SK-MEL-5 (cell line): ENCODE measurements at regions not wholly inside any gene's neighbourhood (a gene's known extent, or its start where the extent isn't known, plus 50 kb on each side); places are given as distances from the start of the nearest gene placed in this dataset.

Experiments
- DNase-seq: peaks from one replicate; pipeline ENCODE4 v3.0.0-alpha.2; 2016; ENCODE audit warnings: low read depth, low spot score
- in situ Hi-C: cut with HindIII; loops from 2 replicates; pipeline ENCODE4 v1.10.0; 2016; ENCODE audit warnings: low sequenced_read_pairs, high pct_unique_total_duplicates, low pct_unique_long_range_greater_than_20kb

- in situ Hi-C loops, result no loop called here
- DNase-seq, result no peak
Observed at GRCh38 chr2:104164721-104165252, 689.1 kb upstream of the POU3F3 start.

GRCh38 chr2:104177179-104177578 is 676.7 kb upstream of the POU3F3 start:
- in situ Hi-C loops, result no loop called here
- no peak for DNase-seq

GRCh38 chr2:104179644-104180043 is 674.3 kb upstream of the POU3F3 start:
- in situ Hi-C loops, result no loop called here
- no peak for DNase-seq

- in situ Hi-C loops, result no loop called here
Observed at GRCh38 chr2:104200533-104201168, 653.3 kb upstream of the POU3F3 start.

GRCh38 chr2:104213758-104214157 is 640.2 kb upstream of the POU3F3 start:
- no peak for DNase-seq
- in situ Hi-C loops, result no loop called here

More at GRCh38 chr2:104200533-104201168, 653.3 kb upstream of the POU3F3 start:
- no peak for DNase-seq

GRCh38 chr2:104215269-104216161 is 638.4 kb upstream of the POU3F3 start:
- in situ Hi-C loops, result no loop called here
- DNase-seq, result no peak

- in situ Hi-C loops, result no loop called here
- DNase-seq, result no peak
Observed at GRCh38 chr2:104233591-104233990, 620.3 kb upstream of the POU3F3 start.

- no peak for DNase-seq
- in situ Hi-C loops, result no loop called here
Observed at GRCh38 chr2:104236491-104236890, 617.4 kb upstream of the POU3F3 start.

GRCh38 chr2:104240984-104241383 is 612.9 kb upstream of the POU3F3 start:
- in situ Hi-C loops, result no loop called here
- no peak for DNase-seq

- no peak for DNase-seq
- in situ Hi-C loops, result no loop called here
Observed at GRCh38 chr2:104249629-104250028, 604.3 kb upstream of the POU3F3 start.

- in situ Hi-C loops, result no loop called here
- DNase-seq, result no peak
Observed at GRCh38 chr2:104250635-104251034, 603.3 kb upstream of the POU3F3 start.

GRCh38 chr2:104254017-104254416 is 599.9 kb upstream of the POU3F3 start:
- no peak for DNase-seq
- in situ Hi-C loops, result no loop called here

- no peak for DNase-seq
- in situ Hi-C loops, result no loop called here
Observed at GRCh38 chr2:104262714-104263113, 591.2 kb upstream of the POU3F3 start.

- DNase-seq, result no peak
- in situ Hi-C loops, result no loop called here
Observed at GRCh38 chr2:104279646-104280045, 574.3 kb upstream of the POU3F3 start.

GRCh38 chr2:104280216-104280615 is 573.7 kb upstream of the POU3F3 start:
- no peak for DNase-seq

GRCh38 chr2:104286841-104287240 is 567.1 kb upstream of the POU3F3 start:
- DNase-seq, result no peak
- in situ Hi-C loops, result no loop called here

More at GRCh38 chr2:104280216-104280615, 573.7 kb upstream of the POU3F3 start:
- in situ Hi-C loops, result no loop called here

- in situ Hi-C loops, result no loop called here
- DNase-seq, result no peak
Observed at GRCh38 chr2:104289651-104290565, 564.0 kb upstream of the POU3F3 start.

GRCh38 chr2:104290566-104290891 is 563.4 kb upstream of the POU3F3 start:
- in situ Hi-C loops, result no loop called here
- DNase-seq, result no peak
